H1 (cell line): ENCODE measurements at regions not wholly inside any gene's neighbourhood (a gene's known extent, or its start where the extent isn't known, plus 50 kb on each side); places are given as distances from the start of the nearest gene placed in this dataset.

Experiments
- CTCF ChIA-PET: fragments of 300-600 bp; sonication (Branson Sonifier 250); formaldehyde crosslinking; loops from one replicate; lab custom pipeline; 2021; ENCODE audit not compliant: partially characterized antibody; lab: Charles Lee
- POLR2A ChIA-PET: fragments of 300-600 bp; sonication (Branson Sonifier 250); formaldehyde crosslinking; loops from one replicate; lab custom pipeline; 2021; ENCODE audit warnings: inconsistent platforms; ENCODE audit not compliant: partially characterized antibody; lab: Charles Lee
- DNase-seq, 2 experiments: peaks; one replicate each; pipeline versions ENCODE4 v3.0.0 to v3.0.0-alpha.2; 2010 to 2022; ENCODE audit warnings: low spot score in 2 of 2, low read depth in 1 of 2, mixed read lengths in 1 of 2
- FAIRE-seq: peaks from 2 replicates; lab custom pipeline; 2011; peaks lifted over from hg19 to GRCh38; lab: Jason Lieb, UNC
- H2AFZ ChIP-seq: 2 replicates; pipeline ENCODE4 v1.8.1; 2012; ENCODE audit warnings: low read length, inconsistent platforms
- H2AK5ac ChIP-seq: 2 replicates; pipeline ENCODE4 v1.6.1; 2013; ENCODE audit warnings: low read depth, low read length
- H2BK120ac ChIP-seq: replicated peaks from 2 replicates; pipeline ENCODE3; 2013; ENCODE audit warnings: low read depth, low read length, inconsistent platforms
- H2BK12ac ChIP-seq: 2 replicates; pipeline ENCODE4 v1.6.1; 2013; ENCODE audit warnings: low read depth, low read length
- H2BK15ac ChIP-seq: 2 replicates; pipeline ENCODE4 v1.6.1; 2013; ENCODE audit warnings: low read length
- H2BK20ac ChIP-seq: 2 replicates; pipeline ENCODE4 v1.6.1; 2013; ENCODE audit warnings: low read length
- H2BK5ac ChIP-seq: 2 replicates; pipeline ENCODE4 v1.6.1; 2013; ENCODE audit warnings: low read depth, low read length
- H3K14ac ChIP-seq: 2 replicates; pipeline ENCODE4 v1.6.1; 2013; ENCODE audit warnings: inconsistent platforms; ENCODE audit not compliant: insufficient read length
- H3K18ac ChIP-seq: 2 replicates; pipeline ENCODE4 v1.6.1; 2013; ENCODE audit warnings: low read length; ENCODE audit errors: extremely low read depth
- H3K23ac ChIP-seq: 2 replicates; pipeline ENCODE4 v1.6.1; 2013; ENCODE audit warnings: inconsistent platforms; ENCODE audit not compliant: insufficient read length
- H3K23me2 ChIP-seq: 2 replicates; pipeline ENCODE4 v1.6.1; 2013; ENCODE audit warnings: low read depth, low read length
- H3K27ac ChIP-seq: 2 replicates; pipeline ENCODE4 v1.6.1; 2011; ENCODE audit warnings: low read depth, low read length, inconsistent platforms
- H3K27me3 ChIP-seq, 4 experiments: replicated peaks in 1 of 4; 1 replicate in 1 of 4; 2 replicates in 3 of 4; pipeline versions ENCODE4 v1.6.1 to v1.8.1; 2011 to 2013; ENCODE audit warnings: low read length in 3 of 4, mild to moderate bottlenecking in 3 of 4, inconsistent platforms in 2 of 4, mixed read lengths in 2 of 4, moderate library complexity in 1 of 4; ENCODE audit not compliant: control insufficient read depth in 3 of 4, insufficient read depth in 3 of 4; ENCODE audit errors: extremely low read depth in 1 of 4
- H3K36me3 ChIP-seq, 4 experiments: 2 replicates each; pipeline versions ENCODE4 v1.6.1 to v1.8.1; 2011 to 2013; ENCODE audit warnings: mild to moderate bottlenecking in 4 of 4, low read length in 3 of 4, moderate library complexity in 2 of 4, control low read depth in 1 of 4, inconsistent platforms in 1 of 4; ENCODE audit not compliant: insufficient read depth in 4 of 4, control insufficient read depth in 2 of 4
- H3K4ac ChIP-seq: replicated peaks from 2 replicates; pipeline ENCODE3; 2013; ENCODE audit warnings: low read length, low read depth, mixed read lengths, inconsistent platforms; ENCODE audit not compliant: insufficient read length
- H3K4me1 ChIP-seq, 4 experiments: replicated peaks in 1 of 4; 1 replicate in 1 of 4; 2 replicates in 3 of 4; pipeline versions ENCODE4 v1.6.1 to v1.8.1; 2011 to 2013; ENCODE audit warnings: low read length in 3 of 4, inconsistent platforms in 2 of 4, mixed read lengths in 1 of 4; ENCODE audit not compliant: insufficient read depth in 4 of 4, control insufficient read depth in 3 of 4
- H3K4me2 ChIP-seq, 2 experiments: 2 replicates each; pipeline versions ENCODE4 v1.6.1 to v1.8.1; 2011 to 2013; ENCODE audit warnings: low read depth in 2 of 2, low read length in 2 of 2, control low read depth in 1 of 2, inconsistent platforms in 1 of 2, mild to moderate bottlenecking in 1 of 2; ENCODE audit not compliant: insufficient read depth in 1 of 2
- H3K4me3 ChIP-seq, 4 experiments: fragments of 200-600, 300-600 bp in 1 of 4; sonication (generic), shearing (Covaris generic), sonication (Bioruptor Twin) in 1 of 4; 2 replicates each; pipeline versions ENCODE4 v1.5.1 to v1.8.1; 2011 to 2016; ENCODE audit warnings: low read length in 4 of 4, low read depth in 3 of 4, control low read depth in 2 of 4, inconsistent platforms in 2 of 4, mild to moderate bottlenecking in 2 of 4, mixed read lengths in 1 of 4, moderate library complexity in 1 of 4; ENCODE audit not compliant: insufficient read depth in 2 of 4; ENCODE audit errors: extremely low read depth in 1 of 4
- H3K56ac ChIP-seq: replicated peaks from 2 replicates; pipeline ENCODE3; 2013; ENCODE audit warnings: low read depth, mild to moderate bottlenecking, mixed read lengths, low read length, inconsistent platforms; ENCODE audit not compliant: insufficient read length
- H3K79me1 ChIP-seq: 2 replicates; pipeline ENCODE4 v1.6.1; 2013; ENCODE audit warnings: low read depth, low read length, control low read depth
- H3K79me2 ChIP-seq, 2 experiments: 2 replicates each; pipeline versions ENCODE4 v1.6.1 to v1.8.1; 2012 to 2013; ENCODE audit warnings: low read length in 2 of 2, mild to moderate bottlenecking in 2 of 2, inconsistent platforms in 1 of 2; ENCODE audit not compliant: insufficient read depth in 2 of 2, control insufficient read depth in 1 of 2
- H3K9ac ChIP-seq, 4 experiments: replicated peaks in 1 of 4; 1 replicate in 1 of 4; 2 replicates in 3 of 4; pipeline versions ENCODE4 v1.6.1 to v1.8.1; 2011 to 2013; ENCODE audit warnings: low read depth in 3 of 4, low read length in 3 of 4, control low read depth in 2 of 4, mild to moderate bottlenecking in 2 of 4, moderate library complexity in 2 of 4, inconsistent platforms in 1 of 4; ENCODE audit errors: extremely low read depth in 1 of 4
- H3K9me3 ChIP-seq, 2 experiments: 2 replicates each; pipeline versions ENCODE4 v1.6.1 to v1.8.1; 2012 to 2013; ENCODE audit warnings: mild to moderate bottlenecking in 2 of 2, moderate library complexity in 2 of 2, control low read depth in 1 of 2, inconsistent platforms in 1 of 2, low read depth in 1 of 2, low read length in 1 of 2, mixed read lengths in 1 of 2; ENCODE audit not compliant: insufficient read depth in 2 of 2
- H4K20me1 ChIP-seq, 2 experiments: replicated peaks in 1 of 2; 2 replicates each; pipeline versions ENCODE3 to v1.8.1; 2011 to 2013; ENCODE audit warnings: inconsistent platforms in 2 of 2, low read length in 2 of 2, mild to moderate bottlenecking in 1 of 2; ENCODE audit not compliant: insufficient read depth in 2 of 2, control insufficient read depth in 1 of 2
- H4K5ac ChIP-seq: 2 replicates; pipeline ENCODE4 v1.6.1; 2013; ENCODE audit warnings: low read length, low read depth, mixed read lengths, inconsistent platforms; ENCODE audit not compliant: insufficient read length
- H4K8ac ChIP-seq: 2 replicates; pipeline ENCODE4 v1.8.0; 2013; ENCODE audit warnings: mild to moderate bottlenecking, moderate library complexity, low read length, inconsistent platforms; ENCODE audit not compliant: insufficient read depth; ENCODE audit errors: extremely low read depth
- H4K91ac ChIP-seq: replicated peaks from 2 replicates; pipeline ENCODE3; 2013; ENCODE audit warnings: low read length, mixed read lengths, inconsistent platforms; ENCODE audit not compliant: insufficient read length
- EP300 ChIP-seq, 2 experiments: IDR thresholded peaks; 1 replicate in 1 of 2; 2 replicates in 1 of 2; pipeline ENCODE4 v1.6.1; 2011 to 2012; ENCODE audit warnings: low read depth in 2 of 2, low read length in 2 of 2, mild to moderate bottlenecking in 2 of 2, borderline replicate concordance in 1 of 2, inconsistent platforms in 1 of 2, moderate library complexity in 1 of 2
- NRF1 ChIP-seq: IDR thresholded peaks from 2 replicates; pipeline ENCODE4 v1.6.1; 2011; ENCODE audit warnings: mild to moderate bottlenecking, low read depth, low read length, improper control_type of control experiment
- SIN3A ChIP-seq, 2 experiments: IDR thresholded peaks in 1 of 2; conservative IDR thresholded peaks in 1 of 2; 2 replicates each; pipeline ENCODE4 v1.6.1; 2011 to 2012; ENCODE audit warnings: low read length in 2 of 2, improper control_type of control experiment in 1 of 2, low read depth in 1 of 2, mild to moderate bottlenecking in 1 of 2
- ZNF274 ChIP-seq: IDR thresholded peaks from 2 replicates; pipeline ENCODE4 v1.7.0; 2012; ENCODE audit warnings: low read length, borderline replicate concordance; ENCODE audit errors: extremely low read depth
- WGBS, 2 experiments: shearing (Covaris generic) in 1 of 2; methylation state at CpG; one replicate each; pipeline versions ENCODE4 v1.1.6 to v1.1.7; 2013 to 2015; ENCODE audit warnings: low lambda C conversion rate in 2 of 2, mixed read lengths in 2 of 2, inconsistent platforms in 1 of 2, low coverage in 1 of 2, missing lambda C conversion rate in 1 of 2; ENCODE audit not compliant: insufficient replicate concordance in 2 of 2, insufficient coverage in 1 of 2, insufficient read length in 1 of 2; ENCODE audit errors: extremely low coverage in 1 of 2, missing lambda C conversion rate in 1 of 2; 5-methylcytosine and 5-hydroxymethylcytosine counted together

DNA sequence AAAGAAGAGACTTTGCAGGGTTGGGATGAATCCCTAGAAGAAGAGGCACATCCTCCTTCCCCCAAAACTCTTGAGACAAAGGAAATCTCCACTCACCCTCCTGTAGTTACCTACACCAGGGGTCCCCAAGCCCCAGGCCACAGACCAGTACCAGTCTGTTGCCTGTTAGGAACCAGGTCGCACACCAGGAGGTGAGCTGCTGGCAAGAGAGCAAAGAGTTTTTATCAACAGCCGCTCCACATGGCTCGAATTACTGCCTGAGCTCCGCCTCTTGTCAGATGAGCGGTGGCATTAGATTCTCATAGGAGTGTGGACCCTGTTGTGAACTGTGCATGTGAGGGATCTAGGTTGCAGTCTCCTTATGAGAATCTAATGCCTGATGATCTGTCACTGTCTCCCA, 98.9 kb downstream of the CCT6B start:
- POLR2A ChIA-PET = no interaction called here
- H3K4ac ChIP-seq = no peak overlapping the region
- H3K79me1 ChIP-seq = no peaks in the 10 kb centered on the region
- no peaks in the 10 kb centered on the region for H3K79me2 ChIP-seq
- CTCF ChIA-PET = interaction anchor here (1.5 to 1.7 kb wide), 2 partner anchors 10 kb away, joined by 3 to 7 read pairs; no protein-coding TSS in a partner anchor
- DNase-seq (no peak), FAIRE-seq (no peak)
- H3K4me1 ChIP-seq = no peaks in the 10 kb centered on the region; a peak in 1 of 7 replicates
- H4K91ac ChIP-seq = no peak overlapping the region
- no peak overlapping the region for H3K14ac ChIP-seq
- H4K5ac ChIP-seq = no peak overlapping the region
- no peak overlapping the region for H3K23ac ChIP-seq
- H2BK12ac ChIP-seq = no peak overlapping the region
- no peak overlapping the region for H2BK5ac ChIP-seq
- H4K8ac ChIP-seq = no peak overlapping the region
- H4K20me1 ChIP-seq = no peaks in the 10 kb centered on the region
- H2AK5ac ChIP-seq = no peak overlapping the region
- no peak overlapping the region for H3K4me3 ChIP-seq
- no peak overlapping the region for H3K9ac ChIP-seq
- 90% methylated on average over 5 of the region's 5 CpGs; no CpG with 5 or more reads in 1 of the 2 experiments for WGBS, 2 experiments
- H3K27ac ChIP-seq = no peak overlapping the region
- no peak overlapping the region for H3K56ac ChIP-seq
- no peaks in the 10 kb centered on the region; the same call in 1 of the 2 replicates for H3K23me2 ChIP-seq
- H3K27me3 ChIP-seq = no peaks in the 10 kb centered on the region
- H3K36me3 ChIP-seq = no peaks in the 10 kb centered on the region
- TF ChIP-seq NRF1 = no peak
- TF ChIP-seq ZNF274 = no peak
- TF ChIP-seq SIN3A (conservative IDR thresholded peaks at IDR 0.05 in 1 of 2, IDR thresholded peaks at IDR 0.05 in 1 of 2; ENCODE audit: low read depth in 1 of 2, low read length in 2 of 2) = no peak
- no peak for TF ChIP-seq EP300 (IDR thresholded peaks at IDR 0.05; ENCODE audit: borderline replicate concordance in 1 of 2, low read depth in 2 of 2, low read length in 2 of 2)
- no peak overlapping the region for H2BK20ac ChIP-seq
- H2BK120ac ChIP-seq = no peak overlapping the region
- H3K4me2 ChIP-seq = no peak overlapping the region
- H3K18ac ChIP-seq = no peak overlapping the region
- H2BK15ac ChIP-seq = no peak overlapping the region
- peaks cover 0 to 3% of the 10 kb centered on the region in 2 experiments; a peak in 1 of 4 replicates for H3K9me3 ChIP-seq
- no peak overlapping the region for H2AFZ ChIP-seq
